SK-N-MC (cell line): ENCODE measurements at regions not wholly inside any gene's neighbourhood (a gene's known extent, or its start where the extent isn't known, plus 50 kb on each side); places are given as distances from the start of the nearest gene placed in this dataset.
A peak's percentile ranks its signal among the peaks of the same experiment; 100 is the strongest.

Experiments
- DNase-seq: peaks from one replicate; pipeline ENCODE4 v3.0.0-alpha.2; 2011; ENCODE audit warnings: low read depth, low spot score
- H3K27ac ChIP-seq: fragments of 200-600 bp; sonication (generic); 2 replicates; pipeline ENCODE4 v1.5.1; 2016; ENCODE audit warnings: mixed run types
- H3K36me3 ChIP-seq: fragments of 200-600 bp; sonication (generic); 2 replicates; pipeline ENCODE4 v1.6.1; 2017; ENCODE audit warnings: antibody characterized with exemption, low read length, mixed read lengths; ENCODE audit not compliant: insufficient read depth
- H3K4me3 ChIP-seq: fragments of 200-600 bp; sonication (generic); 2 replicates; pipeline ENCODE4 v1.5.1; 2016
- H3K9ac ChIP-seq: fragments of 200-600 bp; sonication (generic); 2 replicates; pipeline ENCODE4 v1.8.0; 2017; ENCODE audit warnings: mixed run types, mixed read lengths; ENCODE audit not compliant: insufficient read length
- H3K9me3 ChIP-seq: fragments of 200-600 bp; sonication (generic); 2 replicates; pipeline ENCODE4 v1.6.1; 2017; ENCODE audit warnings: low read depth, mild to moderate bottlenecking, antibody characterized with exemption, low read length, moderate library complexity, mixed read lengths
- EZH2 ChIP-seq: fragments of 200-600 bp; sonication (generic); IDR thresholded peaks from one replicate; pipeline ENCODE4 v1.6.1; 2017; ENCODE audit warnings: antibody characterized with exemption
- FOXP2 ChIP-seq: optimal IDR thresholded peaks from 2 replicates; pipeline ENCODE3; 2011; ENCODE audit warnings: mild to moderate bottlenecking, moderate library complexity; ENCODE audit not compliant: insufficient read depth; ENCODE audit errors: extremely low read length, control extremely low read depth
- POLR2AphosphoS5 ChIP-seq: IDR thresholded peaks from 2 replicates; pipeline ENCODE4 v1.6.1; 2012; ENCODE audit warnings: mild to moderate bottlenecking, low read depth, low read length, borderline replicate concordance

GRCh38 chr11:115761817-115762216, 257.6 kb upstream of the CADM1 start:
- no peak for DNase-seq
- Histone ChIP-seq H3K4me3 (no peak overlapping the region), H3K9ac (no peak overlapping the region), H3K9me3 (no peaks in the 10 kb centered on the region), H3K27ac (no peak overlapping the region), H3K36me3 (no peaks in the 10 kb centered on the region)
- TF ChIP-seq EZH2 (no peak), POLR2AphosphoS5 (no peak), FOXP2 (no peak)

DNA sequence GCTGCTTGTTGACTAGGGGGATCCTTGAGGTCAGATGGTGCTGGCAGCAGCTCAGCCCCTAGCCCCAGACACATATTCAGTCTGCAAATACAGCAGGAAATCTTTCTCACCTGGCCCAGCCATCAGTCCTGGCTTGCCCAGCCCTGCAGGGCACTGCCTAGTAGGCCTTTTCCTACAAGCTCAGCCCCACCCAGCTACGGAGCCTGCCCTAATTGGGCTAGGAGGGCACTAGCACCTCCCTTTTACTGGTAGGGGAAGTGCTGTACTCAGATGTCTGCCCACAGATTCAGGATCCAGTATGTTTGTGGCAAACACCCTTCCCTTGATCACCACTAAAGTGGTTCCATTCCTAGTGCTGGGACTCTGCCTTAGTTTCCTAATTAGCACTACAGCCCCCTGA, 257.1 kb upstream of the CADM1 start:
- H3K27ac ChIP-seq, result no peak overlapping the region
- H3K36me3 ChIP-seq, result no peaks in the 10 kb centered on the region
- H3K4me3 ChIP-seq, result no peak overlapping the region
- no peaks in the 10 kb centered on the region for H3K9me3 ChIP-seq
- no peak overlapping the region for H3K9ac ChIP-seq
- DNase-seq, result no peak
- no peak for TF ChIP-seq FOXP2
- TF ChIP-seq POLR2AphosphoS5, result no peak
- no peak for TF ChIP-seq EZH2

DNA sequence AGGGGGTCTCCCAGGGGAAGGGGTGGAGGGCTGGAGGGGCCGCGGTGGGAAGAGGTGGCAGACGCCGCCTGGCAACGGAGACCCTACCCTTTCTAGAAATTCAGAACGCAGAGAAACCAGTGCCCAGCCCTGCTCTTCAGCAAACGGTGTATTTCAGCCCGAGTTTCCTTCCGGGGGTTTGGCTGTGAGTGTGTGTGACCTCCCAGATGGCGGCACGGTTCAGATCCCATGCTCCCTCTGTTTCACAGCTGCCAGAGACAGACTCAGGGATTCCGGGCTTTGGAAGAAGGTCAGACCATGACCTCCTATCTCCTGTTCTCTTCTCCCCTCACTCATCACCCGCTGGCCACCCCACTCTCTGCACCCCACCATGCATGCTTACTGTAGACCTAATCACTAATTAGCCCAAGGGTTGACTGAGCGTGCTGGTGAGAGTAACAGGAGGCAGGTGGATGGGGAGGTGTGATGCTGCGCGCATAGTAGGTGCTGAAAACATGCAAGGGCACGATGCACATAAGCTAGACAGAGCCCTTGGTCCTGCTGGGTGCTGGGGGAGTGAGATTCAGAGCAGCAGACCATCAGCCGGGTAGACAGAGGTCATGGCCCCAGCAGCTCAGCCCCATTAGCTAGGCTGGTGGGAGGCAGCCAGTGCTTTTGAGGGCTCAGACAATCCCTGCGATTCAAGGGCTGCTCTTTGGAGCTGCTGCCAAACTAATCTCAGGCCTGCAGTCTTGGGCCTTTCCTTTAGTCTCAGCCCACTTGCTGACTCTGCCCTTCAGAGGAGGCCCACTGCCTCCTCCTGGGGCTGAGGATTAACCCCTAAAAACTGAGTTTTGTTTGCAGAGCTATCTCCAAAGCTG, 256.5 kb upstream of the CADM1 start:
- H3K27ac ChIP-seq, result no peak overlapping the region
- no peak overlapping the region for H3K9ac ChIP-seq
- DNase-seq, result no peak
- H3K4me3 ChIP-seq, result no peak overlapping the region
- no peaks in the 10 kb centered on the region for H3K9me3 ChIP-seq
- no peaks in the 10 kb centered on the region for H3K36me3 ChIP-seq
- TF ChIP-seq EZH2 (no peak), POLR2AphosphoS5 (no peak), FOXP2 (no peak)

DNA sequence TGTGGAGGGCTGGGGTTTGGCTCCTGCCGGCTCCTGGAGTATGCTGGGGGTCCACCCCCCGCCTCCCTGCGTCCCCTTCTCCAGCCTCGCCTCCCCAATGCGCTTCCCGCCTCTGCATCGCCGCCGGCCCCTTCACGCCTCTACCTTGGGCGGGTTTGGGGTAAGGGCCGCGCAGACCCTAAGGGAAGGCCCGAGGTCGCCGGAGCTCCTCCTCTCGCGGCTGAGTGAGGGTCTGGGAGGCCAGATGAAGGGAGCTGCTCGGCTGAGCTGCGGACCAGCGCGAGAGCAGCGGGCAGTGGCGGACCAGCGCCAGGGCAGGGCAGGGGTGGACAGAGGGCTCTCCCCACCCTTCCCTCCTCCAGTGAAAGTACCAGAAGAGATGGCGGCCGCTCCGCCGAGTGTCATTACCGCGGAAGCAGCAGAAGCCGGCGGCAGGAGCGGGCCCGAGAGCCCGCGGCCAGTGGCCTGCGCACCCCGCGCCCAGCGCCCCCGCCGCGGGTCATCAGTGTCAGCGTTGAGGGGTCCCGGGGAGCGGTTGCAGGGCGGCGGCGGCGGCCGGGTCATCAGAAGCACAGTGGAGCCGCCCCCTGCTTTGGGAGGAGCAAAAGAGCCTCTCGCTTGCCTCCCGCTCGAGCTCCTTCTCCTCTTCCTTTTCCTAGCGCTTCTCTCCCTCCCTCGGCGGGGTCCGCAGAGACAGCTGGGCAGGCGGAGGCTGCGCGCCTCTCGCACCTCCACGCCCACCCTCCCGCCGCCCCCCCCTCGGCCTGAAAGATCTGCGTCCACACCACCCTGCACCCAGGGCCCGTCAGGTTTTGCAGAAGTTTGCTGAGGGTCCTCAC, 255.6 kb upstream of the CADM1 start:
- Histone ChIP-seq H3K4me3 (no peak overlapping the region), H3K9me3 (no peaks in the 10 kb centered on the region), H3K27ac (no peak overlapping the region), H3K36me3 (no peaks in the 10 kb centered on the region), H3K9ac (no peak overlapping the region)
- peak; percentile 51 for TF ChIP-seq EZH2
- no peak for TF ChIP-seq FOXP2
- no peak for DNase-seq

DNA sequence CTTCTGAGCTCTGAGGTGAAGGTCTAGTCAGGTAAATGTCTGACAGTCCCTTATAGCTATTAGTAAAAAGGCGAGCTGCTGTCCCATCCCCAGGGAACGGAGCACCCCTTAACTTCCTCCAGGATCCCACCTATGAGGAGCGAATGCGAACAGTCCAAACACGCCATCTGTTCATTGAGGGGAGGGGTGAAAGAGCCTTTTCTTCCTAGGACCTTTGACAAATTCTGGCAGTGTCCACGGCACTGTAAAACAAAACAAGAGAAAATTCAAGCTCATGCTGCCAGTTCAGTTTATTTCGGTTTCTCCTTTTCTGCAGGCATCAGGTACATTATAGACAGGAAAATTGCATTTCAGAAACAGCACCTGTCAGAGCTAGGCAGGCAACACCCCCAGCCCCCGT, 253.8 kb upstream of the CADM1 start:
- H3K4me3 ChIP-seq, result no peak overlapping the region
- H3K9ac ChIP-seq, result no peak overlapping the region
- no peak overlapping the region for H3K27ac ChIP-seq
- TF ChIP-seq POLR2AphosphoS5 (no peak), EZH2 (no peak)
- H3K9me3 ChIP-seq, result no peaks in the 10 kb centered on the region
- DNase-seq, result no peak
- no peaks in the 10 kb centered on the region for H3K36me3 ChIP-seq

DNA sequence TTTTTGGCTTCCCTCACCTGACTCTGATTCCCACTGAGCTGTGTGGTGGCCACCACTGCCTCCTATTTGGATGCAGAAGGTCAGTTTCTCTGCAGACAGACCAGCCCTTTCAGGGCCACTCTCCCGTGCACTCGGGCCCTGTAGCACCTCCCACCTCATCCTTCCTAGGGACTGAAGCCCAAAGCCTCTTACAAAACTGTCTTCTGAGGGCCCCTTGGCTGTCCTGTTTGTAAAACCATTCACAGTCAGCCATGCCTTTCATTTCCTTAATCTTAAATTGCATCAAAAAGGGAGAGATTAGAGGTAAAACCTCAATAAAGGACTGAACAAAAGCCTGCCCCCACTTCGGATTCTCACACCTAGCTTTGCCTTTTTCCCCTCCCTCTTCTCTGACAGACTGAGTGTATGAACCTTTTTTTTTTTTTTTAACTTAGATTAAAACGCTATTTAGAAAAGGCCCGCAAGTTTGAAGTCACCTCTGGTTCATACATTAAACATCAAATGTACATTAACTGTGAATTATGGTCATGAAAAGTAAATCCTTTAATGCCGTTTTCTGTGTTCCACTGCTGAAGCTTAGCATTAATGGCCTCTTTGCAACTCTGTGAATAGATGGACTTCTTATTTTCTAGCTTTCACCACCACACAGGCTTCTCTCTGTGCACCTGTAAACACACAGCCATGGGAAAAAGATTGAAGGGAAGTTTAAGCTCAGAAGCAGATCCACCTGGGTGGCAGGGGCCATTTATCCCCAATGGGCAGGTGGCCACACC, 247.2 kb upstream of the CADM1 start:
- Histone ChIP-seq H3K4me3 (no peak overlapping the region), H3K36me3 (no peaks in the 10 kb centered on the region), H3K9me3 (no peaks in the 10 kb centered on the region), H3K9ac (no peak overlapping the region), H3K27ac (no peak overlapping the region)
- TF ChIP-seq FOXP2 (no peak), EZH2 (no peak), POLR2AphosphoS5 (no peak)
- no peak for DNase-seq

GRCh38 chr11:115745610-115746512, 241.6 kb upstream of the CADM1 start:
- Histone ChIP-seq H3K9ac (no peak overlapping the region), H3K27ac (no peak overlapping the region), H3K9me3 (no peaks in the 10 kb centered on the region), H3K4me3 (no peak overlapping the region), H3K36me3 (no peaks in the 10 kb centered on the region)
- TF ChIP-seq FOXP2, result no peak
- no peak for TF ChIP-seq POLR2AphosphoS5
- no peak for TF ChIP-seq EZH2
- DNase-seq, result no peak

DNA sequence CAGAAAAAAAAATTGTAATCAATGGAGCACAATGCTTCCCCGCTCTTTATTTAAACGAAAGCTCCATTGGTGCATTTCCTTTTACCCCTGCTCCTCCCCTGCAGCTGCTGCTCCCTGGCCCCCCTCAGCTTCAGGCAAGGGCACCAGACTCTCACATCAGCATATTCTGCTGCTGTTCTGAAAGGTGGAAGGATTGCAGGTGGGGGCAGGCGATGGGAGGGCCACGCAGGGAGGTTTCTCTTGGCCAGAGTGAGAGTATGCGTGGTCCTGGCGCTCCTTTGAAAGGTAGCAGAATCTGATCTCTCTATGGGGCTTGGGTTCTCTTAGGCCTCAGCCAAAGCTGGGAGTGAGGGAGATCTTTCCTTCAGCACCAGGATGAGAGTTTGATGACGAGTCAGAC, 240.9 kb upstream of the CADM1 start:
- Histone ChIP-seq H3K36me3 (no peaks in the 10 kb centered on the region), H3K9ac (no peak overlapping the region), H3K27ac (no peak overlapping the region), H3K4me3 (no peak overlapping the region), H3K9me3 (no peaks in the 10 kb centered on the region)
- no peak for DNase-seq
- TF ChIP-seq EZH2 (no peak), FOXP2 (no peak), POLR2AphosphoS5 (no peak)
